GM18870 (cell line): ENCODE measurements at regions not wholly inside any gene's neighbourhood (a gene's known extent, or its start where the extent isn't known, plus 50 kb on each side); places are given as distances from the start of the nearest gene placed in this dataset.
"Not testable (repeated sequence)": the region's sequence is repeated elsewhere in the genome, so short reads cannot be mapped to it uniquely, and the experiment has no call there.

ENCODE experiments used
- ATAC-seq: cut with Tn5 transposase; IDR thresholded peaks from one replicate; pipeline ENCODE4 v1.9.1; 2021; ENCODE audit warnings: moderate library complexity; ENCODE audit not compliant: unreplicated experiment

- ATAC-seq = no peak
These were observed 545.7 kb downstream of the TBL1XR1 start for GRCh38 chr3:176651622-176652021.

GRCh38 chr3:176650478-176650877, 546.8 kb downstream of the TBL1XR1 start:
- ATAC-seq = no peak

- no peak for ATAC-seq
These were observed 549.3 kb downstream of the TBL1XR1 start for GRCh38 chr3:176647987-176648386.

GRCh38 chr3:176633511-176633910, 563.8 kb downstream of the TBL1XR1 start:
- no peak for ATAC-seq

- ATAC-seq = no peak
These were observed 564.4 kb downstream of the TBL1XR1 start for GRCh38 chr3:176632925-176633324.

GRCh38 chr3:176631165-176631564, 566.1 kb downstream of the TBL1XR1 start:
- ATAC-seq = no peak

GRCh38 chr3:176628101-176628639, 569.1 kb downstream of the TBL1XR1 start:
- no peak for ATAC-seq

GRCh38 chr3:176623468-176624150, 573.7 kb downstream of the TBL1XR1 start:
- ATAC-seq = no peak

- no peak for ATAC-seq
These were observed 577.4 kb downstream of the TBL1XR1 start for GRCh38 chr3:176619833-176620232.

- no peak for ATAC-seq
These were observed 581.5 kb downstream of the TBL1XR1 start for GRCh38 chr3:176615826-176616225.

- ATAC-seq = no peak
These were observed 585.6 kb downstream of the TBL1XR1 start for GRCh38 chr3:176611703-176612102.

GRCh38 chr3:176609361-176609760, 587.9 kb downstream of the TBL1XR1 start:
- no peak for ATAC-seq

- ATAC-seq = not testable (repeated sequence)
These were observed 591.7 kb downstream of the TBL1XR1 start for GRCh38 chr3:176605553-176605952.

GRCh38 chr3:176595307-176595706, 602.0 kb downstream of the TBL1XR1 start:
- ATAC-seq = no peak

GRCh38 chr3:176590722-176591121, 606.6 kb downstream of the TBL1XR1 start:
- ATAC-seq = peak; percentile 69

GRCh38 chr3:176587089-176587488, 610.2 kb downstream of the TBL1XR1 start:
- ATAC-seq = peak; percentile 96

- ATAC-seq = no peak
These were observed 612.7 kb downstream of the TBL1XR1 start for GRCh38 chr3:176584413-176585176.

- no peak for ATAC-seq
These were observed 613.3 kb downstream of the TBL1XR1 start for GRCh38 chr3:176583956-176584355.

- peak; percentile 49 for ATAC-seq
These were observed 615.7 kb downstream of the TBL1XR1 start for GRCh38 chr3:176581589-176581988.

- ATAC-seq = peak; percentile 82
These were observed 617.5 kb downstream of the TBL1XR1 start for GRCh38 chr3:176579711-176580185.

- no peak for ATAC-seq
These were observed 619.0 kb downstream of the TBL1XR1 start for GRCh38 chr3:176578316-176578715.

- no peak for ATAC-seq
These were observed 619.8 kb downstream of the TBL1XR1 start for GRCh38 chr3:176577447-176577846.
